ENCODE measurements at regions not wholly inside any gene's neighbourhood (a gene's known extent, or its start where the extent isn't known, plus 50 kb on each side); places are given as distances from the start of the nearest gene placed in this dataset.
A peak's percentile ranks its signal among the peaks of the same experiment; 100 is the strongest.

GRCh38 chr2:181789827-181790448 is 101.6 kb upstream of the ITPRID2 start:
- peak overlapping the region; percentile 82 for H3K4me2 ChIP-seq
- no peak for TF ChIP-seq RFX5 (IDR thresholded peaks at IDR 0.05)
- no peak for TF ChIP-seq KDM5A (IDR thresholded peaks at IDR 0.05)
- TF ChIP-seq HOXB13 (CRISPR knock-in tag; IDR thresholded peaks at IDR 0.05; ENCODE audit: low read depth): no peak
- TF ChIP-seq HEYL (CRISPR knock-in tag; IDR thresholded peaks at IDR 0.05): no peak
- no peak for TF ChIP-seq ZFP36 (IDR thresholded peaks at IDR 0.05; ENCODE audit: borderline replicate concordance, partially characterized antibody)
- no peak for TF ChIP-seq NR3C1 (IDR thresholded peaks at IDR 0.05)
- TF ChIP-seq POLR2AphosphoS2 (conservative IDR thresholded peaks at IDR 0.05; ENCODE audit: low read length): no peak
- no peak for TF ChIP-seq HDAC2 (IDR thresholded peaks at IDR 0.05)
- no peak for TF ChIP-seq JUNB (IDR thresholded peaks at IDR 0.05)
- peak overlapping the region; percentile 76 to 86 for H3K27ac ChIP-seq
- DNase-seq (ENCODE audit: low read depth in 1 of 2, low spot score in 1 of 2): no peak
- peaks cover 14% of the 10 kb centered on the region for H3K9me3 ChIP-seq
- no peak overlapping the region for H3K4me3 ChIP-seq
- peaks cover 59% of the 10 kb centered on the region for H3K4me1 ChIP-seq
- FAIRE-seq: no peak
- POLR2A ChIA-PET: interaction anchor here (1.3 kb wide), 1 partner anchor 87 kb away, joined by 3 read pairs; no protein-coding TSS in a partner anchor
- 0 out of 6 replicates have a peak, but pooled peaks of 1 of the 2 experiments have one; percentile 8 for ATAC-seq
- WGBS (ENCODE audit: missing lambda C conversion rate): 85% methylated on average over 4 of the region's 4 CpGs
- CTCF ChIA-PET: interaction anchor here (1.0 to 1.9 kb wide), 4 partner anchors 16 to 165 kb away, joined by 3 to 4 read pairs (median 4); no protein-coding TSS in a partner anchor

GRCh38 chr2:181790716-181791649 is 100.5 kb upstream of the ITPRID2 start:
- H3K9me3 ChIP-seq: peaks cover 14% of the 10 kb centered on the region
- 7% methylated on average over 10 of the region's 10 CpGs for WGBS (ENCODE audit: missing lambda C conversion rate)
- H3K27ac ChIP-seq: peak overlapping the region; percentile 76 to 86
- FAIRE-seq (peak; percentile 61), DNase-seq (ENCODE audit: low read depth in 1 of 2, low spot score in 1 of 2) (peak; percentile 68 to 92), ATAC-seq (peak; percentile 90 to 96)
- no peak overlapping the region for H3K4me3 ChIP-seq
- CTCF ChIA-PET: interaction anchor here (1.0 to 1.1 kb wide), 3 partner anchors 12 to 48 kb away, joined by 3 to 6 read pairs (median 4); no protein-coding TSS in a partner anchor
- H3K4me2 ChIP-seq: peak overlapping the region; percentile 82
- H3K4me1 ChIP-seq: peaks cover 48% of the 10 kb centered on the region
- POLR2A ChIA-PET: interaction anchor here (1.3 kb wide), 1 partner anchor 86 kb away, joined by 3 read pairs; no protein-coding TSS in a partner anchor
- peak; percentile 92 for TF ChIP-seq JUNB (IDR thresholded peaks at IDR 0.05)
- peak; percentile 87 for TF ChIP-seq GATA3 (IDR thresholded peaks at IDR 0.05; ENCODE audit: borderline replicate concordance)
- TF ChIP-seq MAX (IDR thresholded peaks at IDR 0.05): peak; percentile 46; the same call in 1 of the 2 replicates
- peak; percentile 36 for TF ChIP-seq MAFK (IDR thresholded peaks at IDR 0.05; ENCODE audit: partially characterized antibody)
- TF ChIP-seq EP300 (IDR thresholded peaks at IDR 0.05): peak; percentile 63 to 74; a peak in 4 of 5 replicates
- 0 out of 3 replicates have a peak, but pooled peaks have one; percentile 50 for TF ChIP-seq BCL3 (IDR thresholded peaks at IDR 0.05)
- no peak for TF ChIP-seq ZSCAN20 (CRISPR knock-in tag; IDR thresholded peaks at IDR 0.05)
- peak in 1 of 2 experiments; percentile 2; a peak in 1 of 4 replicates for TF ChIP-seq CEBPB (IDR thresholded peaks at IDR 0.05)
- no peak for TF ChIP-seq FOXS1 (CRISPR knock-in tag; IDR thresholded peaks at IDR 0.05)
- TF ChIP-seq HES2 (IDR thresholded peaks at IDR 0.05): 0 out of 2 replicates have a peak, but pooled peaks have one; percentile 10
- TF ChIP-seq JUN (IDR thresholded peaks at IDR 0.05): peak; percentile 72 to 76; a peak in 3 of 5 replicates
- no peak for TF ChIP-seq USF2 (IDR thresholded peaks at IDR 0.05)
- TF ChIP-seq ESRRA (IDR thresholded peaks at IDR 0.05; ENCODE audit: borderline replicate concordance, low read length): no peak
- peak; percentile 91 for TF ChIP-seq FOSL2 (IDR thresholded peaks at IDR 0.05)
- peak; percentile 96 for TF ChIP-seq FOSL2 (CRISPR knock-in tag; IDR thresholded peaks at IDR 0.05)
- no peak for TF ChIP-seq RARB (CRISPR knock-in tag; IDR thresholded peaks at IDR 0.05)
